NCI-H748 (cell line): ENCODE measurements at regions not wholly inside any gene's neighbourhood (a gene's known extent, or its start where the extent isn't known, plus 50 kb on each side); places are given as distances from the start of the nearest gene placed in this dataset.
"Not testable (repeated sequence)": the region's sequence is repeated elsewhere in the genome, so short reads cannot be mapped to it uniquely, and the experiment has no call there.

ENCODE experiments used
- DNase-seq: peaks from one replicate; lab custom pipeline; 2025; ENCODE audit not compliant: unreplicated experiment; lab: John Stamatoyannopoulos, UW

GRCh38 chrX:125089761-125090445, 229.8 kb upstream of the TEX13C start:
- peak; percentile 94 for DNase-seq

GRCh38 chrX:125093852-125094251, 225.8 kb upstream of the TEX13C start:
- peak; percentile 63 for DNase-seq

GRCh38 chrX:125094901-125095300, 224.8 kb upstream of the TEX13C start:
- no peak for DNase-seq

- no peak for DNase-seq
Observed at GRCh38 chrX:125096469-125096868, 223.2 kb upstream of the TEX13C start.

- DNase-seq, result no peak
Observed at GRCh38 chrX:125096870-125097269, 222.8 kb upstream of the TEX13C start.

- no peak for DNase-seq
Observed at GRCh38 chrX:125101971-125102755, 217.5 kb upstream of the TEX13C start.

GRCh38 chrX:125103693-125104092, 216.0 kb upstream of the TEX13C start:
- no peak for DNase-seq

- no peak for DNase-seq
Observed at GRCh38 chrX:125108921-125109320, 210.8 kb upstream of the TEX13C start.

GRCh38 chrX:125131164-125131563, 188.5 kb upstream of the TEX13C start:
- DNase-seq, result peak; percentile 57

- DNase-seq, result peak; percentile 48
Observed at GRCh38 chrX:125132274-125132673, 187.4 kb upstream of the TEX13C start.

GRCh38 chrX:125137521-125137920, 182.2 kb upstream of the TEX13C start:
- no peak for DNase-seq

GRCh38 chrX:125150231-125150630, 169.4 kb upstream of the TEX13C start:
- no peak for DNase-seq

GRCh38 chrX:125151146-125151545, 168.5 kb upstream of the TEX13C start:
- no peak for DNase-seq

- DNase-seq, result no peak
Observed at GRCh38 chrX:125152011-125152410, 167.7 kb upstream of the TEX13C start.

GRCh38 chrX:125153621-125154020, 166.1 kb upstream of the TEX13C start:
- no peak for DNase-seq

GRCh38 chrX:125154288-125155257, 165.1 kb upstream of the TEX13C start:
- DNase-seq, result not testable (repeated sequence)

GRCh38 chrX:125155296-125156033, 164.2 kb upstream of the TEX13C start:
- not testable (repeated sequence) for DNase-seq

- DNase-seq, result no peak
Observed at GRCh38 chrX:125170459-125170858, 149.2 kb upstream of the TEX13C start.

- DNase-seq, result no peak
Observed at GRCh38 chrX:125172531-125172930, 147.1 kb upstream of the TEX13C start.

- DNase-seq, result no peak
Observed at GRCh38 chrX:125175991-125176584, 143.6 kb upstream of the TEX13C start.
